Mesothelial cell of epicardium (in vitro differentiated cells): ENCODE measurements at regions not wholly inside any gene's neighbourhood (a gene's known extent, or its start where the extent isn't known, plus 50 kb on each side); places are given as distances from the start of the nearest gene placed in this dataset.
A peak's percentile ranks its signal among the peaks of the same experiment; 100 is the strongest.

ENCODE experiments used
- DNase-seq, 2 experiments: peaks; one replicate each; pipeline ENCODE4 v3.0.0; 2021; ENCODE audit warnings: low spot score in 2 of 2; ENCODE audit not compliant: unreplicated experiment in 2 of 2
- H3K27ac Mint-ChIP-seq: 2 replicates; pipeline ENCODE4 v1.8.0; 2021; ENCODE audit warnings: mixed read lengths
- H3K27me3 Mint-ChIP-seq: 2 replicates; pipeline ENCODE4 v1.8.0; 2021; ENCODE audit warnings: low read depth, mixed read lengths
- H3K36me3 Mint-ChIP-seq: 2 replicates; pipeline ENCODE4 v1.8.0; 2021; ENCODE audit warnings: mixed read lengths
- H3K4me1 Mint-ChIP-seq: 2 replicates; pipeline ENCODE4 v1.8.0; 2021; ENCODE audit warnings: mixed read lengths
- H3K4me3 Mint-ChIP-seq: 2 replicates; pipeline ENCODE4 v1.8.0; 2021; ENCODE audit warnings: mild to moderate bottlenecking, moderate library complexity, mixed read lengths
- H3K9me3 Mint-ChIP-seq: 2 replicates; pipeline ENCODE4 v1.8.0; 2021; ENCODE audit warnings: mixed read lengths
- CTCF ChIP-seq: fragments of 200-600 bp; sonication (generic); IDR thresholded peaks from one replicate; pipeline ENCODE4 v1.5.0; 2021; ENCODE audit warnings: antibody characterized with exemption; ENCODE audit not compliant: unreplicated experiment

- Mint-ChIP-seq H3K4me1 (peaks cover 10% of the 10 kb centered on the region), H3K27me3 (no peaks in the 10 kb centered on the region), H3K4me3 (no peak overlapping the region), H3K36me3 (no peaks in the 10 kb centered on the region), H3K9me3 (peaks cover 11% of the 10 kb centered on the region), H3K27ac (no peak overlapping the region)
- DNase-seq: no peak
- TF ChIP-seq CTCF: no peak
Observed at GRCh38 chr18:40863801-40864200, 1091.2 kb upstream of the PIK3C3 start.

- H3K36me3 Mint-ChIP-seq: no peaks in the 10 kb centered on the region
- no peaks in the 10 kb centered on the region for H3K27me3 Mint-ChIP-seq
- H3K4me1 Mint-ChIP-seq: peaks cover 9% of the 10 kb centered on the region
- no peak for DNase-seq
- no peak for TF ChIP-seq CTCF
- peaks cover 9% of the 10 kb centered on the region for H3K9me3 Mint-ChIP-seq
- no peak overlapping the region for H3K4me3 Mint-ChIP-seq
- no peak overlapping the region for H3K27ac Mint-ChIP-seq
Observed at GRCh38 chr18:40860189-40860588, 1094.8 kb upstream of the PIK3C3 start.

- no peaks in the 10 kb centered on the region for H3K27me3 Mint-ChIP-seq
- no peak overlapping the region for H3K4me3 Mint-ChIP-seq
- H3K9me3 Mint-ChIP-seq: peaks cover 3% of the 10 kb centered on the region
- H3K36me3 Mint-ChIP-seq: no peaks in the 10 kb centered on the region
- H3K27ac Mint-ChIP-seq: no peak overlapping the region
- DNase-seq: no peak
- no peak for TF ChIP-seq CTCF
- H3K4me1 Mint-ChIP-seq: peaks cover 30% of the 10 kb centered on the region
Observed at GRCh38 chr18:40855661-40856060, 1099.4 kb upstream of the PIK3C3 start.

DNA sequence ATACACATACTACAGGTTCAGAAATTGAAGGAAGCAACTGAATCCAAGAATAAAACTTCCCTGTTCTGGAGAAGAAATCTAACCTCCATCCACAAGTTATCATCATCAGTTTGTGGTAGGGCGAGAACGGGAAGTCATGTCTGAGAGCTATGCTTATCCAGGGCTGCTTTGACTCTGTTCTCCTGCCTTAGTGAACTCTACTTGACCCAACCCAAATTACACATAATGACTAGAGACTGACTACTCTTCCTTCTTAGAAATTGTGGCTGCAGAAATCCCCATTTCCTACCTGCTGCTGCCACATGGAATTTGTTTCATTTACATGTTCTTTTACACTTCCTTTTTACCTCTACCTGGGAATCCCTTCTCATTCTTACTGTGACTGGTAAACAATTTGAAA is 1102.6 kb upstream of the PIK3C3 start:
- Mint-ChIP-seq H3K27ac (no peak overlapping the region), H3K9me3 (no peaks in the 10 kb centered on the region), H3K27me3 (no peaks in the 10 kb centered on the region), H3K4me1 (peaks cover 37% of the 10 kb centered on the region), H3K36me3 (no peaks in the 10 kb centered on the region), H3K4me3 (no peak overlapping the region)
- no peak for DNase-seq
- no peak for TF ChIP-seq CTCF

- Mint-ChIP-seq H3K36me3 (no peaks in the 10 kb centered on the region), H3K9me3 (no peaks in the 10 kb centered on the region), H3K27ac (peak overlapping the region; percentile 16), H3K4me1 (peaks cover 37% of the 10 kb centered on the region), H3K4me3 (no peak overlapping the region), H3K27me3 (no peaks in the 10 kb centered on the region)
- no peak for TF ChIP-seq CTCF
- DNase-seq: peak in 1 of 2 experiments; percentile 39
Observed at GRCh38 chr18:40851014-40851429, 1104.0 kb upstream of the PIK3C3 start.

DNA sequence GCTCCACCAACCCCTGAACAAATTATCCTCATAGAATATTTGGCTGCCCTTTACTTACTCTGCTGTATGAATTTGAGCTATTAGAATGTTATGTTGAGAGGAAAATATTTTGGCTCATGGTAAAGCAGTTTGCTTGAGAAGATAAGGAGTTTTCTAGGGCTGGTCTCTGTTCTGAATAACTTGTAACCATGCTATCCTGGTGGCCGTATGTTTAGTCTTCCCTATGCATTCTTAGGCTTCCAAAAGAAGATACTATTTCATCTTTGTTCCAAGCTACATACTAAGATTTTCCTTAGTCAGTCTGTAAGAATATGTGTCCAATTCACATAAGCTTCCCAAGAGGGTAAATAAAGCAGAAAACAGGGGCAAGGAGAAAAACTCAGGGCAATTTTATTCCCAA is 1105.1 kb upstream of the PIK3C3 start:
- DNase-seq: no peak
- H3K36me3 Mint-ChIP-seq: no peaks in the 10 kb centered on the region
- TF ChIP-seq CTCF: no peak
- H3K4me1 Mint-ChIP-seq: peaks cover 31% of the 10 kb centered on the region
- no peak overlapping the region for H3K4me3 Mint-ChIP-seq
- no peak overlapping the region for H3K27ac Mint-ChIP-seq
- H3K9me3 Mint-ChIP-seq: no peaks in the 10 kb centered on the region
- no peaks in the 10 kb centered on the region for H3K27me3 Mint-ChIP-seq
